ENCODE measurements at regions not wholly inside any gene's neighbourhood (a gene's known extent, or its start where the extent isn't known, plus 50 kb on each side); places are given as distances from the start of the nearest gene placed in this dataset.

DNA sequence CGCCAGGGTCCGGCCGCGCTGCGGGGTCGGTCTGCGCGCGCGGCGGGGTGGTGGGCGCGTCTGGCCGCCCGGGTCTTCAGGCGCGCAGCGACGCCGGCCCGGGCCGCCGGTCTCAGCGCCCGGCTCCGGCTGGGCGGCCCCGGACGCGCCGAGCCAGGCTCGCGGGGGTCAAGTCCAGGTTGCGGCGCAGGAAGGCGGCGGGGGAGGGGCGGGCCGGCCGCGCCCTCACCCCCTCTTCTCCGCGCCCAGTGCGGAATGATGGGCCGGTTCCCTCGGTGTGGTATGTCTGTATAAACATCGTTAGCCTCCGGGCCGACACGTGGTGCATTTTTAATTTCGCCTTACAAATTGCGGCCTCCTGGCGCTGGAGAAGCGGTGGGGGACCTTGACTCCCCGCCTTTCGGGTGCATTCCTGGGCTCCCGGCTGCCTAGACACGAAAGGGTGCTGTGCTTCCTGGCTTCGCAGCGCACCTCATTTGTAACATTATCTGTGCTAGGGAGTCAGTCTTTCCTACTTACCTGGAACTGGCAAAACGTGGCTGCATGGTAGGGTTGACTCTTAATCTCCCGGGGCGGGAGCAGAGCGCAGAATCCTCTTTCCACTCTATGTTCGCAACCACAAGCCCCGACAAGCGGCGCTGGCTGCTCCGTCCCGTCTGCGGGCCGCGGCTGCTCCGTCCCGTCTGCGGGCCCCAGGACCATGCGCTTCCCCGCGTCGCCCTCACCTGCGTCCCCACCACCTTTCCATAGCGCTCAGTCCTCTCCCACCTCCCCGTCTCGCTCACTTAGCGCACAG is 69.0 kb downstream of the CTAGE1 start:
- WGBS, 2 donors: 13 to 25% methylated on average over 27 to 43 of the region's 85 CpGs
- peak; percentile 54 to 91 for DNase-seq

DNA sequence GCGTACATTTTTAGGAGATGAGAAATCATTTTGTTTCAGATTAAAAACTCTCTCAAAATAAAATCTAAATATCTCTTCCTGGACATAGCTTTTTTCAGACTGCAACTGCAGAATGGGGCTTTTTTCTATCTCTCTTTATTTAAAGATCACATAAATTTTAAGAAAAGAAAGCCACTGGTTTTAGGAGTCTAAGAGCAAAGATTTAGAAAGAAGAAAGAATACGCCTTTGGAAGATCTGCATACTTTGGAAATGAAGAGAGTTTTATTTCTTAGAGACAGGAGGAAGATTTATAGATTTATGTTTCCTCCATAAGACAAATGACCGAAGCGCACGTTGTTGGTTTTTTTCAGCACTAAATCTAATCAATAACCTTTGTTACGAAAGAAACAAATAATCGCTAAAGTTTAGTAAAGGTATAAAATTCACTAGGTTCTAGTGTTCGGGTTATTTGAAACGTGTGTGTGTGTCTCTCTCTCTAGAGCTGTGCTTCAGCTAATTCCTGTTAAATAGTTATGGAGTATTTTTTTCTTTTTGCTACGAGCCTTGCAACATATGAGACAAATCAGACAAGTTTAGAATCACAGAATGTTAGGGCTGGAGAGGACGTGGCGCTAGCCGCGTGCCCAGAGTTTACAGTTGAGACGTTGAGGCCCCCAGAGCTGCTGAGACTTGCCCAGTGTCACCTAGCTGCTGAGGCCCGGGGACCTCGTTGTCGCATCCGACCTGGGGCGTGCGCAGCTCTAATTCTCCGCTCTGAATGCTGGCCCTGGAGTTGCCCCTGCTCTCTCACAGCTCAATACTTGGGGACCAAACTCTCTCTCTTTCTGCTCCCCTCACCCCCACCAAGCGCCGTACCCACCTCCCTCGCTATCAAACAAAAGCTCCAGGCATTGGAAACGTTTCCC is 69.9 kb downstream of the CTAGE1 start:
- Histone ChIP-seq H3K27ac (peak overlapping the region; percentile 86 to 88 (median 86)), H3K36me3 (no peaks in the 10 kb centered on the region), H3K4me1 (peaks cover 30 to 50% (median 35%) of the 10 kb centered on the region in 4 donors), H3K4me3 (peak overlapping the region in 3 of 4 donors; percentile 42 to 56 (median 53)), H3K9me3 (no peaks in the 10 kb centered on the region), H3K27me3 (no peaks in the 10 kb centered on the region)
- WGBS, 2 donors: 14 to 23% methylated on average over 21 to 26 of the region's 26 CpGs
- peak in 1 of 2 donors; percentile 41 for DNase-seq
- TF ChIP-seq POLR2A (IDR thresholded peaks at IDR 0.05) (no peak), EP300 (IDR thresholded peaks at IDR 0.05) (no peak), POLR2AphosphoS5 (IDR thresholded peaks at IDR 0.05) (no peak)
- peak in 1 of 2 donors; percentile 3 for ATAC-seq (ENCODE audit: low FRiP score in 2 of 2)

More for the DNA sequence above, 69.0 kb downstream of the CTAGE1 start:
- Histone ChIP-seq H3K4me3 (peak overlapping the region in 3 of 4 donors; percentile 42 to 56 (median 53)), H3K27ac (peak overlapping the region; percentile 86 to 88 (median 86)), H3K27me3 (no peaks in the 10 kb centered on the region), H3K36me3 (no peaks in the 10 kb centered on the region), H3K9me3 (no peaks in the 10 kb centered on the region), H3K4me1 (peaks cover 30 to 45% (median 35%) of the 10 kb centered on the region in 4 donors)
- TF ChIP-seq POLR2AphosphoS5 (IDR thresholded peaks at IDR 0.05) (peak; percentile 20 to 51), CTCF (IDR thresholded peaks at IDR 0.05) (peak in 1 of 6 experiments; percentile 26), EP300 (IDR thresholded peaks at IDR 0.05) (peak in 1 of 4 donors; percentile 21), POLR2A (IDR thresholded peaks at IDR 0.05) (peak in 2 of 4 donors; percentile 35 to 50)
- ATAC-seq (ENCODE audit: low FRiP score in 2 of 2): peak; percentile 72 to 85

- TF ChIP-seq POLR2A (IDR thresholded peaks at IDR 0.05) (peak in 2 of 4 donors; percentile 36 to 50), POLR2AphosphoS5 (IDR thresholded peaks at IDR 0.05) (peak; percentile 70 to 80), CTCF (IDR thresholded peaks at IDR 0.05) (no peak), EP300 (IDR thresholded peaks at IDR 0.05) (peak in 1 of 4 donors; percentile 69)
- Histone ChIP-seq H3K9me3 (no peaks in the 10 kb centered on the region), H3K4me1 (peaks cover 31 to 53% (median 37%) of the 10 kb centered on the region in 4 donors), H3K4me3 (peak overlapping the region in 2 of 4 donors; percentile 14 to 53), H3K36me3 (no peaks in the 10 kb centered on the region), H3K27ac (peak overlapping the region; percentile 79 to 88 (median 86)), H3K27me3 (no peaks in the 10 kb centered on the region)
- DNase-seq (peak in 1 of 2 donors; percentile 81), ATAC-seq (ENCODE audit: low FRiP score in 2 of 2) (peak; percentile 68 to 80)
- WGBS, 2 donors: 14 to 17% methylated on average over 15 of the region's 15 CpGs
Observed at GRCh38 chr18:22346953-22347605, 70.6 kb downstream of the CTAGE1 start.

DNA sequence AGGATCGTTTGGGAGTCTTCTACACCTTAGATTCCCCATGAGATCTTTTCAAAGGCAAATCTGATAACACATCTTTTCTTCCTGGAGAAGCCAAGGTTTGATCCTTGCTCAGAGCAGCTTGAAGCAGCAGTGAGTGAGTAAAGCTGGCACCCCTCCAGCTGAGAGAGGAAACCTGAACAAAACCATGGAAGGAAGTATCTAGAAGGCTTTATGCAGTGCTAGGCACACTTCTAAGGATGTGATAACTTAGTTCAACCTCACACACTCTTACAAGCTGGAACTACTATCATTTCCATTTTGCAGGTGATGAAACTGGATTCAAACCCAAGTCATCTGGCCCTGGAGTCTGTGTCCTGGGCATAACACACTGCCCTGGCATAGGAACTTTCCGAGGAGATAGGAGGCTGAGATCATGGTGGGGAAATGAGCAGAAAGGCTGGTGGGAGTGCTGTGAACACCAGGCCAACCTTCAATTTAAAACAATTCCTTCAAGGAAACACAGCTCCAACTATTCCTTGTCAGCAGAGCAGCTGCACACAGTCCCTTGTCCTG is 71.2 kb downstream of the CTAGE1 start:
- DNase-seq: peak in 1 of 2 donors; percentile 79
- no peak for ATAC-seq (ENCODE audit: low FRiP score in 2 of 2)
- no peaks in the 10 kb centered on the region for H3K27me3 ChIP-seq
- H3K36me3 ChIP-seq: no peaks in the 10 kb centered on the region
- WGBS, 2 donors: 16 to 21% methylated on average over 2 of the region's 2 CpGs
- peaks cover 31 to 53% (median 37%) of the 10 kb centered on the region in 4 donors for H3K4me1 ChIP-seq
- peak overlapping the region; percentile 79 to 88 (median 86) for H3K27ac ChIP-seq
- H3K9me3 ChIP-seq: no peaks in the 10 kb centered on the region
- H3K4me3 ChIP-seq: peak overlapping the region in 2 of 4 donors; percentile 14 to 53
- TF ChIP-seq POLR2A (IDR thresholded peaks at IDR 0.05): no peak
- no peak for TF ChIP-seq POLR2AphosphoS5 (IDR thresholded peaks at IDR 0.05)
- no peak for TF ChIP-seq CTCF (IDR thresholded peaks at IDR 0.05)
- no peak for TF ChIP-seq EP300 (IDR thresholded peaks at IDR 0.05)
